Caco-2 (cell line): ENCODE measurements at regions not wholly inside any gene's neighbourhood (a gene's known extent, or its start where the extent isn't known, plus 50 kb on each side); places are given as distances from the start of the nearest gene placed in this dataset.

Source experiments
- BruUV-seq: library from RNA; stranded (reverse); fragments of 400-500 nt; replicated peaks from 2 replicates; lab custom pipeline; 2021; lab: Mats Ljungman, UMichigan
- CTCF ChIA-PET: fragments of 300-600 bp; sonication (Branson Sonifier 250); formaldehyde crosslinking; loops from one replicate; lab custom pipeline; 2022; ENCODE audit warnings: antibody characterized with exemption; lab: Charles Lee
- POLR2A ChIA-PET: fragments of 300-600 bp; sonication (Branson Sonifier 250); formaldehyde crosslinking; loops from one replicate; lab custom pipeline; 2022; ENCODE audit warnings: antibody characterized with exemption; lab: Charles Lee
- DNase-seq, 2 experiments: peaks; one replicate each; pipeline versions ENCODE4 v3.0.0 to v3.0.0-alpha.2; 2020 to 2022
- H3K27me3 ChIP-seq: replicated peaks from 2 replicates; pipeline ENCODE4 v1.6.0; 2011; ENCODE audit warnings: low read length; ENCODE audit not compliant: control insufficient read depth, insufficient read depth
- H3K36me3 ChIP-seq: 2 replicates; pipeline ENCODE4 v1.5.1; 2011; ENCODE audit warnings: low read length; ENCODE audit not compliant: control insufficient read depth, insufficient read depth
- H3K4me1 ChIP-seq: fragments of 250-450 bp; sonication (Bioruptor Pico); 2 replicates; pipeline ENCODE4 v1.5.1; 2020; ENCODE audit warnings: mild to moderate bottlenecking
- H3K4me3 ChIP-seq: 2 replicates; pipeline ENCODE4 v1.5.1; 2011; ENCODE audit warnings: low read depth, mild to moderate bottlenecking, control low read depth, low read length
- H3K9me3 ChIP-seq: fragments of 250-450 bp; sonication (Bioruptor Pico); 2 replicates; pipeline ENCODE4 v1.5.1; 2020; ENCODE audit warnings: mild to moderate bottlenecking, moderate library complexity
- H3K27ac Mint-ChIP-seq: one replicate; pipeline ENCODE4 v1.8.0; 2022; ENCODE audit warnings: mixed read lengths; ENCODE audit not compliant: unreplicated experiment
- H3K27me3 Mint-ChIP-seq: one replicate; pipeline ENCODE4 v1.8.0; 2022; ENCODE audit warnings: mixed read lengths; ENCODE audit not compliant: insufficient read depth, unreplicated experiment
- H3K36me3 Mint-ChIP-seq: one replicate; pipeline ENCODE4 v1.8.0; 2022; ENCODE audit warnings: mild to moderate bottlenecking, mixed read lengths; ENCODE audit not compliant: insufficient read depth, unreplicated experiment
- H3K4me1 Mint-ChIP-seq: one replicate; pipeline ENCODE4 v1.8.0; 2022; ENCODE audit warnings: low read depth, mixed read lengths; ENCODE audit not compliant: unreplicated experiment
- H3K4me3 Mint-ChIP-seq: one replicate; pipeline ENCODE4 v1.8.0; 2022; ENCODE audit warnings: mild to moderate bottlenecking, moderate library complexity, mixed read lengths; ENCODE audit not compliant: unreplicated experiment
- H3K9me3 Mint-ChIP-seq: one replicate; pipeline ENCODE4 v1.8.0; 2022; ENCODE audit warnings: mixed read lengths; ENCODE audit not compliant: unreplicated experiment
- CTCF ChIP-seq, 2 experiments: fragments of 200-600 bp in 1 of 2; IDR thresholded peaks; 1 replicate in 1 of 2; 2 replicates in 1 of 2; pipeline versions ENCODE4 v1.5.1 to v1.8.0; 2011 to 2022; ENCODE audit warnings: antibody characterized with exemption in 1 of 2, control low read depth in 1 of 2, inconsistent platforms in 1 of 2, low read depth in 1 of 2, low read length in 1 of 2, mild to moderate bottlenecking in 1 of 2, moderate library complexity in 1 of 2; ENCODE audit not compliant: insufficient read depth in 1 of 2, severe bottlenecking in 1 of 2, unreplicated experiment in 1 of 2
- intact Hi-C: fragments of 100-400 bp; cut with micrococcal nuclease; formaldehyde crosslinking; loops from one replicate; pipeline ENCODE4 v1.10.0; 2022; ENCODE audit not compliant: unreplicated experiment

- Mint-ChIP-seq H3K36me3 (no peaks in the 10 kb centered on the region), H3K4me1 (no peaks in the 10 kb centered on the region), H3K27me3 (peaks cover 3% of the 10 kb centered on the region), H3K9me3 (no peaks in the 10 kb centered on the region), H3K4me3 (no peak overlapping the region), H3K27ac (no peak overlapping the region)
- ChIA-PET POLR2A (no interaction called here), CTCF (no interaction called here)
- Histone ChIP-seq H3K4me1 (no peaks in the 10 kb centered on the region), H3K36me3 (no peaks in the 10 kb centered on the region), H3K4me3 (no peak overlapping the region), H3K27me3 (no peaks in the 10 kb centered on the region), H3K9me3 (no peaks in the 10 kb centered on the region)
- no peak for DNase-seq
- no TSS peak for BruUV-seq
- intact Hi-C loops: no loop called here
- no peak for TF ChIP-seq CTCF (IDR thresholded peaks at IDR 0.05; ENCODE audit: insufficient read depth in 1 of 2, low read depth in 1 of 2, low read length in 1 of 2, severe bottlenecking in 1 of 2, unreplicated experiment in 1 of 2)
Measured at GRCh38 chr11:41985799-41986198, 526.3 kb upstream of the LRRC4C start.

GRCh38 chr11:41988951-41989572, 529.6 kb upstream of the LRRC4C start:
- Histone ChIP-seq H3K27me3 (no peaks in the 10 kb centered on the region), H3K9me3 (no peaks in the 10 kb centered on the region), H3K4me3 (no peak overlapping the region), H3K4me1 (no peaks in the 10 kb centered on the region), H3K36me3 (no peaks in the 10 kb centered on the region)
- intact Hi-C loops: no loop called here
- no TSS peak for BruUV-seq
- ChIA-PET POLR2A (no interaction called here), CTCF (no interaction called here)
- H3K36me3 Mint-ChIP-seq: no peaks in the 10 kb centered on the region
- TF ChIP-seq CTCF (IDR thresholded peaks at IDR 0.05; ENCODE audit: insufficient read depth in 1 of 2, low read depth in 1 of 2, low read length in 1 of 2, severe bottlenecking in 1 of 2, unreplicated experiment in 1 of 2): no peak
- H3K9me3 Mint-ChIP-seq: no peaks in the 10 kb centered on the region
- no peak overlapping the region for H3K27ac Mint-ChIP-seq
- no peaks in the 10 kb centered on the region for H3K4me1 Mint-ChIP-seq
- peaks cover 3% of the 10 kb centered on the region for H3K27me3 Mint-ChIP-seq
- H3K4me3 Mint-ChIP-seq: no peak overlapping the region
- DNase-seq: no peak

- ChIA-PET CTCF (no interaction called here), POLR2A (no interaction called here)
- Histone ChIP-seq H3K4me3 (no peak overlapping the region), H3K27me3 (no peaks in the 10 kb centered on the region), H3K4me1 (no peaks in the 10 kb centered on the region), H3K9me3 (no peaks in the 10 kb centered on the region), H3K36me3 (no peaks in the 10 kb centered on the region)
- H3K27ac Mint-ChIP-seq: no peak overlapping the region
- no TSS peak for BruUV-seq
- no peaks in the 10 kb centered on the region for H3K4me1 Mint-ChIP-seq
- TF ChIP-seq CTCF (IDR thresholded peaks at IDR 0.05; ENCODE audit: insufficient read depth in 1 of 2, low read depth in 1 of 2, low read length in 1 of 2, severe bottlenecking in 1 of 2, unreplicated experiment in 1 of 2): no peak
- H3K36me3 Mint-ChIP-seq: no peaks in the 10 kb centered on the region
- H3K9me3 Mint-ChIP-seq: no peaks in the 10 kb centered on the region
- DNase-seq: no peak
- peaks cover 3% of the 10 kb centered on the region for H3K27me3 Mint-ChIP-seq
- intact Hi-C loops: no loop called here
- no peak overlapping the region for H3K4me3 Mint-ChIP-seq
Measured at GRCh38 chr11:41989823-41990380, 530.5 kb upstream of the LRRC4C start.
